ENCODE measurements at regions not wholly inside any gene's neighbourhood (a gene's known extent, or its start where the extent isn't known, plus 50 kb on each side); places are given as distances from the start of the nearest gene placed in this dataset.

DNA sequence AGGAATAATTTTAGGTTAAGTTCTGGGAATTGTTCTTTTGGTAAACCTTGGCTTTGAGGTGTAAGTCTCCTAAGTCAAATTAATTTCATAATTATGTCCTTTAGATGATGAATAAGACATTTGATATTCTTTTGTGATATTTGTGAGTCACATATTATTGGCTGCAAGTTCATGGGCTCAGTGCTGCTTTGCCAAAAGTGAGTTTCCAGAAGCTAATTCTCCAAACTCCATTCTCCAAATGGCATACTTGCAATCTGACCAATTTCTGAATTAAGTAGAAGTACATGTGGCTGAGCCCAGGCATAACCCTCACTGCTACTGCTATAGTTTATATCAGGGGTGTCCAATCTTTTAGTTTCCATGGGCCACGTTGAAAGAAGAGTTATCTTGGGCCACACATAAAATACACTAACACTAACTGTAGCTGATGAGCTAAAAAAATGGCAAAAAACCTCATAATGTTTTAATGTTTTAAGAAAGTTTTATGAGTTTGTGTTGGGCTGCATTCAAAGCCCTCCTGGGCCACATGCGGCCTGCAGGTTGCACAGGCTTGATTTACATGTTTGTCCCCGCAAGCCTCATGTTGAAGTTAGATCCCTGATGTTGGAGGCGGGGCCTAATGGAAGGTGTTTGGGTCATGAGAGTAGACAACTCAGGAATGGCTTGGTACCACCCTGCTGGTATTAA lies 196.1 kb downstream of the ZNF330 start:
- no peak for DNase-seq (ENCODE audit: low spot score)
- no peak for TF ChIP-seq CTCF (IDR thresholded peaks at IDR 0.05; ENCODE audit: extremely low read depth, insufficient read depth, missing control alignments)
- in situ Hi-C loops (cut with MboI; ENCODE audit: low pct_unique_long_range_greater_than_20kb, low sequenced_read_pairs, unreplicated experiment): no loop called here

- in situ Hi-C loops (cut with MboI; ENCODE audit: low pct_unique_long_range_greater_than_20kb, low sequenced_read_pairs, unreplicated experiment): no loop called here
- no peak for DNase-seq (ENCODE audit: low spot score)
- no peak for TF ChIP-seq CTCF (IDR thresholded peaks at IDR 0.05; ENCODE audit: extremely low read depth, insufficient read depth, missing control alignments)
Observed at GRCh38 chr4:141417387-141417786, 196.7 kb downstream of the ZNF330 start.

GRCh38 chr4:141425124-141425523 lies 204.4 kb downstream of the ZNF330 start:
- no peak for DNase-seq (ENCODE audit: low spot score)
- TF ChIP-seq CTCF (IDR thresholded peaks at IDR 0.05; ENCODE audit: extremely low read depth, insufficient read depth, missing control alignments): no peak
- in situ Hi-C loops (cut with MboI; ENCODE audit: low pct_unique_long_range_greater_than_20kb, low sequenced_read_pairs, unreplicated experiment): no loop called here

DNA sequence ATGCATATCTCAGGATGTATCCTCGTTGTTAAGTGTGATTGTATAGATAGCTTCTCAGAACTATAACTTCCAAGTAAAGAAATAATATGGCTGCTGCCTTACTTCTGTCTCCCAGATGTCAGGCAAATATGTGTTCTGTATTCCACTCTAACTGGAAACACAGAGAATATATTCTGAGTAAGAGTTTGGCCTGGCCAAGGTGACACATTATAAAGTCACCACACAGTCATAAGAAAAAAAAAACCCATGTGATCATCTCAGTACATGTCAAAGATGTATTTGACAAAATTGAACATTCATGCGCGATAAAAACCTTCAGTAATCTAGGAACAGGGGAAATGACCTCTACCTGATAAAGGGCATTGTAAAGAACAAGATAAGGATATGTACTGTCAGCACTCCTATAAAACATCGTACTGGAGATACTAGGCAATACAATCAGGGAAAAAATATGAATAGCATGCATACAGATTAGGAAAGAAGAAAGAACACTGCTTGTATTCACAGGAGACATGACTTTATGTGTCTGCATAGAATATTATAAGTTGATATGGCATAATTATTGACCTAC lies 207.1 kb downstream of the ZNF330 start:
- no peak for TF ChIP-seq CTCF (IDR thresholded peaks at IDR 0.05; ENCODE audit: extremely low read depth, insufficient read depth, missing control alignments)
- no peak for DNase-seq (ENCODE audit: low spot score)
- in situ Hi-C loops (cut with MboI; ENCODE audit: low pct_unique_long_range_greater_than_20kb, low sequenced_read_pairs, unreplicated experiment): no loop called here

GRCh38 chr4:141429933-141430332 lies 206.4 kb upstream of the IL15 start:
- no peak for TF ChIP-seq CTCF (IDR thresholded peaks at IDR 0.05; ENCODE audit: extremely low read depth, insufficient read depth, missing control alignments)
- in situ Hi-C loops (cut with MboI; ENCODE audit: low pct_unique_long_range_greater_than_20kb, low sequenced_read_pairs, unreplicated experiment): no loop called here
- no peak for DNase-seq (ENCODE audit: low spot score)

DNA sequence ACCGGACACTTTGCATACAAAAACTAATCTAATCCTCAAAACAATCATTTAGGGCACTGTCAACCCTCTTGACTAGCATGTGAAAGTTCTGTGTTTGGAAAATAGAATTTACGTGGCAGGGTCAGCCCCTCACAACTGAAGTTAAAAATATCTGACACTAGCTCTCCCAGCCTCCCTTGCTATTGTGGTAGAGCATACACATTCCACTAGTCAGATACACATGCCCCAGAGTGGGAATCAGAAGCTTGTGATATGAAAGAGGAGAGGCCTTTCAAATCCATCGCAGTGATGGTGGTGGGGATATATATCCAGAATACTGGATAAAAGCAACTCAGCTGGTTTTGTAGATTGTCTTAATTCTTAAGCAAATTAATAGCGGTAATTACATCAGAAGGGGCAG lies 205.7 kb upstream of the IL15 start:
- DNase-seq (ENCODE audit: low spot score): no peak
- in situ Hi-C loops (cut with MboI; ENCODE audit: low pct_unique_long_range_greater_than_20kb, low sequenced_read_pairs, unreplicated experiment): no loop called here
- no peak for TF ChIP-seq CTCF (IDR thresholded peaks at IDR 0.05; ENCODE audit: extremely low read depth, insufficient read depth, missing control alignments)

Measured in GM13977 (cell line).